OCI-M2 (cell line): ENCODE measurements at regions not wholly inside any gene's neighbourhood (a gene's known extent, or its start where the extent isn't known, plus 50 kb on each side); places are given as distances from the start of the nearest gene placed in this dataset.
"Not testable (repeated sequence)": the region's sequence is repeated elsewhere in the genome, so short reads cannot be mapped to it uniquely, and the experiment has no call there.

Experiments used
- DNase-seq: peaks from one replicate; lab custom pipeline; 2025; ENCODE audit not compliant: unreplicated experiment; lab: John Stamatoyannopoulos, UW

- DNase-seq = no peak
Measured at GRCh38 chr1:196091397-196092135, 516.7 kb downstream of the KCNT2 start.

GRCh38 chr1:196090226-196090625, 518.0 kb downstream of the KCNT2 start:
- DNase-seq = no peak

GRCh38 chr1:196088541-196088940, 519.7 kb downstream of the KCNT2 start:
- DNase-seq = no peak

GRCh38 chr1:196078691-196079090, 529.5 kb downstream of the KCNT2 start:
- no peak for DNase-seq

- no peak for DNase-seq
Measured at GRCh38 chr1:196075621-196076020, 532.6 kb downstream of the KCNT2 start.

- no peak for DNase-seq
Measured at GRCh38 chr1:196074182-196074581, 534.1 kb downstream of the KCNT2 start.

GRCh38 chr1:196071447-196071846, 536.8 kb downstream of the KCNT2 start:
- no peak for DNase-seq

GRCh38 chr1:196070940-196071339, 537.3 kb downstream of the KCNT2 start:
- no peak for DNase-seq

GRCh38 chr1:196063952-196064351, 544.3 kb downstream of the KCNT2 start:
- DNase-seq = no peak

- no peak for DNase-seq
Measured at GRCh38 chr1:196063294-196063693, 544.9 kb downstream of the KCNT2 start.

- DNase-seq = no peak
Measured at GRCh38 chr1:196060539-196060938, 547.7 kb downstream of the KCNT2 start.

- DNase-seq = no peak
Measured at GRCh38 chr1:196059210-196059609, 549.0 kb downstream of the KCNT2 start.

- DNase-seq = no peak
Measured at GRCh38 chr1:196056966-196057365, 551.3 kb downstream of the KCNT2 start.

- DNase-seq = no peak
Measured at GRCh38 chr1:196049407-196049806, 558.8 kb downstream of the KCNT2 start.

- no peak for DNase-seq
Measured at GRCh38 chr1:196043268-196043667, 565.0 kb downstream of the KCNT2 start.

GRCh38 chr1:196034080-196034706, 574.0 kb downstream of the KCNT2 start:
- no peak for DNase-seq

- DNase-seq = not testable (repeated sequence)
Measured at GRCh38 chr1:196031387-196031786, 576.9 kb downstream of the KCNT2 start.

GRCh38 chr1:196030455-196030854, 577.8 kb downstream of the KCNT2 start:
- DNase-seq = no peak

GRCh38 chr1:196029410-196029809, 578.8 kb downstream of the KCNT2 start:
- DNase-seq = no peak

- DNase-seq = no peak
Measured at GRCh38 chr1:196027127-196027526, 581.1 kb downstream of the KCNT2 start.

- not testable (repeated sequence) for DNase-seq
Measured at GRCh38 chr1:196021174-196021573, 587.1 kb downstream of the KCNT2 start.

GRCh38 chr1:196009362-196009761, 598.9 kb downstream of the KCNT2 start:
- DNase-seq = no peak

- no peak for DNase-seq
Measured at GRCh38 chr1:196007763-196008162, 600.5 kb downstream of the KCNT2 start.
